22Rv1 (cell line): ENCODE measurements at regions not wholly inside any gene's neighbourhood (a gene's known extent, or its start where the extent isn't known, plus 50 kb on each side); places are given as distances from the start of the nearest gene placed in this dataset.
"Not testable (repeated sequence)": the region's sequence is repeated elsewhere in the genome, so short reads cannot be mapped to it uniquely, and the experiment has no call there.

ENCODE experiments used
- H3K27ac ChIP-seq: fragments of 450-650 bp; 2 replicates; pipeline ENCODE4 v1.5.1; 2017
- CTCF ChIP-seq: fragments of 450-650 bp; IDR thresholded peaks from 2 replicates; pipeline ENCODE4 v1.5.1; 2017; ENCODE audit warnings: mild to moderate bottlenecking
- ZFX ChIP-seq: fragments of 450-650 bp; IDR thresholded peaks from 2 replicates; pipeline ENCODE4 v1.6.1; 2017; ENCODE audit warnings: antibody characterized with exemption, borderline replicate concordance

- no peak overlapping the region for H3K27ac ChIP-seq
- TF ChIP-seq CTCF (no peak), ZFX (no peak)
Measured at GRCh38 chr11:90294526-90294925, 71.7 kb upstream of the CHORDC1 start.

GRCh38 chr11:90294091-90294490 is 71.2 kb upstream of the CHORDC1 start:
- no peak overlapping the region for H3K27ac ChIP-seq
- TF ChIP-seq CTCF: no peak
- no peak for TF ChIP-seq ZFX

- no peak overlapping the region for H3K27ac ChIP-seq
- TF ChIP-seq ZFX (no peak), CTCF (peak; percentile 84)
Measured at GRCh38 chr11:90288212-90288821, 65.5 kb upstream of the CHORDC1 start.

- H3K27ac ChIP-seq: no peak overlapping the region
- no peak for TF ChIP-seq CTCF
- TF ChIP-seq ZFX: no peak
Measured at GRCh38 chr11:90286640-90287039, 63.8 kb upstream of the CHORDC1 start.

GRCh38 chr11:90284171-90284570 is 61.3 kb upstream of the CHORDC1 start:
- TF ChIP-seq ZFX (no peak), CTCF (no peak)
- no peak overlapping the region for H3K27ac ChIP-seq

- not testable (repeated sequence) for H3K27ac ChIP-seq
Measured at GRCh38 chr11:90282551-90283071, 59.8 kb upstream of the CHORDC1 start.

GRCh38 chr11:90274362-90274761 is 51.5 kb upstream of the CHORDC1 start:
- TF ChIP-seq CTCF (no peak), ZFX (no peak)
- no peak overlapping the region for H3K27ac ChIP-seq
